ENCODE measurements at regions not wholly inside any gene's neighbourhood (a gene's known extent, or its start where the extent isn't known, plus 50 kb on each side); places are given as distances from the start of the nearest gene placed in this dataset.
"Not testable (repeated sequence)": the region's sequence is repeated elsewhere in the genome, so short reads cannot be mapped to it uniquely, and the experiment has no call there.

- DNase-seq: no peak
Observed at GRCh38 chr1:166701603-166702100, 137.6 kb upstream of the POGK start.

DNA sequence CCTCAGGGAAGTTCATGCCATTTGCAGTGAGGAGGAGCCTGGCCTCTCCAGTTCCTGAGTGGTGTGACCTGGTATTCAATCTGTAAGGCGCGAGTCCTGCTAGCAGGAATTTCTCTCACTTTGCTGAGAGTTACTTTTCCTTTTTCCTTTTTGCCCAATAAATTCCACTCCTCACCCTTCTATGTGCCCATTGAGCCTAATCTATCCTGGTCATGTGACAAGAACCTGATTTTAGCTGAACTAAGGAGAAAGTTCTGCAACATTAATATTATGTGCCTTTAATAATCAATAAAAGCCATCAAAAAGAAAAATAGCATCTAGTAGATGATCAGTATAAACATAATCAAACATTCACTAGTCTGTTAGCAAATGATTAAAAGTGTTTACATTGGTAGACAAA is 136.1 kb upstream of the POGK start:
- no peak for DNase-seq

- no peak for DNase-seq
Observed at GRCh38 chr1:166703726-166704462, 135.4 kb upstream of the POGK start.

DNA sequence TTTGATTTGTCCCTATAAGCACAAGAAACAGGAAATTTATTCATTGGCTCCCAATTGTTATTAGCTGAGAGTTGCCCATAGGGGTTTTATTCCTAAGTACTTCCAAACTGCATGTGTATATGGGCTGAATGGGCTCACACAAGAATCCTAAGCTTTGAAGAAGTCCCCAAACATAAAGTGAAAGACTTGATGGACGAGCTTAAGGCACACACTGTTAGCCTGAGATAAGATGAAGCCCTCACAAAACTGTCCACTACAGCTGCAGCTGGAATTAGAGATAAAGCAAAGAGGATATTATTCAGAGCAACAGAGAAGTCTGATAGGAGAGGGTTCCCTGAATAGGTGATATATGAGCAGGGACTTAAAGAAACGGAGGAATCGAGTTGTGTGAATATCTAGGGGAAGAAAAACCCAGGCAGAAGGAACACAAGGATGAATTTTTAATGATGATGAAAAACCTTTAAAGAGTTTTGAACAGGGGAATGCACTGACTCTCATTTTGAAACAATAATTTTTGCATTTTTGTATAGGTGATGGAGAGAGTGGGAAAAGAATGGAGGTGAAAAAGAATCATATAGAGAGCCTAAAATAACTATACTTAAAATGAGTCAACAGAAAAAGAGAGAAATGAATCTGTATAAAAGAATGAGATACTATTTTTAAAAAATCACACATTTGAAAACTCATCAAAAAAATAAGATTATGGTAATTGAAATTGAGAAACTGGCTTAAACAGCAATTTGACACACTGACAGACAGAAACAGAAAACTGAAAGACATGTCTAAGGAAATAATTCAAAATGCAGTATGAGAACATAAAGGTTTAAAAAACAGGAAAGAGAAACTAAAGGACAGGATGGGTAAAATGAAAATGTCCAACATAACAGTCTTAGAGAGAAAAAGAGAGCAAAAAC is 133.6 kb upstream of the POGK start:
- no peak for DNase-seq

GRCh38 chr1:166716620-166717019 is 122.7 kb upstream of the POGK start:
- DNase-seq: no peak

GRCh38 chr1:166721145-166721544 is 118.1 kb upstream of the POGK start:
- DNase-seq: no peak

- DNase-seq: no peak
Observed at GRCh38 chr1:166730299-166730888, 108.9 kb upstream of the POGK start.

DNA sequence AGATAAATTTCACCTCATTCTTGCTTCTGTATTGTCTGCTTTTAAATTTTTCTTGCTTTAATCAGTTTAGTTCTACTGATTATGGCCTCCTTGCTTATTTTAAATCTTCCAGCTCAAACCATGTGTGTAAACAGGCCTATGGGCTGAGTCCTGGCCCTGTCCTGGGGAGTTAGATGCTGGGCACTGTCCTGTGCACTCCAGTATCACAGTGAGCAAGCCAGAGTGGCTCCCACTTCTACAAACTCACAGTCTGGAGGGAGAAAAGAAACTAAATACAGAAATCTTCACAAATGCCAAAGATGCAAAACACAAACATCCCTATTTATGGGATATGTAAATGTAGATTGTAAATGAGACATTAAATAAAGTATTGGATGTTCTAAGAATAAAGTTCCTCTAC is 101.1 kb upstream of the POGK start:
- no peak for DNase-seq

GRCh38 chr1:166738873-166739272 is 100.4 kb upstream of the POGK start:
- DNase-seq: no peak

GRCh38 chr1:166740668-166741276 is 98.5 kb upstream of the POGK start:
- DNase-seq: no peak

GRCh38 chr1:166763318-166763717 is 76.0 kb upstream of the POGK start:
- no peak for DNase-seq

DNA sequence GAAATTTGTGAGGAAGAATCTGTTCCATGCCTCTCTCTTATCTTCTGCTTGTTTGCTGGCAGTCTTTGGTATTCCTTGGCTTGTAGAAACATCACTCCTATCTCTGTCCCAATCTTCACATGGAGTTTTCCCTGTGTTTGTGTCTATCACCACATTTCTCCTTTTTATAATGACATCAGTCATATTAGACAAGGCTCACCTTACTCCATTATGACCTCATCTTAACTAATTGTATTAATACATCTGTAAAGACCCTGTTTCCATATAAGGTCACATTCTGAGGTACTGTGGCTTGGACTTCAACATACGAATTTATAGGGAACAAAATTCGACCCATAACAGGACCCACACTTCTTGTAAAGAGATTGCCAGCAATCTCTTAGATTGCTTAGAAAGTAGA is 72.3 kb upstream of the POGK start:
- DNase-seq: no peak

DNA sequence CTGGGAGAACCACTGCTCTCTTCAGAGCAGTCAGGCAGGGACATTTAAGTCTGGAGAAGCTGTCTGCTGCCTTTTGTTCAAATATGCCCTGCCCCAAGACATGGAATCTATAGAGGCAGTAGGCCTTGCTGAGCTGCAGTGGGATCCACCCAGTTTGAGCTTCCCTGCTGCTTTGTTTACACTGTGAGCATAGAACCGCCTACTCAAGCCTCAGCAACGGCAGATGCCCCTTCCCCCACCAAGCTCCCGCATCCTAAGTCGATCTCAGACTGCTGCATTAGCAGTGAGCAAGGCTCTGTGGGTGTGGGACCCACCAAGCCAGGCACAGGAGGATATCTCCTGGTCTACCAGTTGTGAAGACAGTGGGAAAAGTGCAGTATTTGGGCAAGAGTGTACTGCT is 54.6 kb upstream of the POGK start:
- not testable (repeated sequence) for DNase-seq

GRCh38 chr1:166785987-166786386 is 53.3 kb upstream of the POGK start:
- DNase-seq: no peak

GRCh38 chr1:166789286-166789685 is 50.0 kb upstream of the POGK start:
- DNase-seq: no peak

Measured in NCI-H1092 treated with DMSO at 0.1 percent for 48 hours (cell line).